AG10803 (cell line): ENCODE measurements at regions not wholly inside any gene's neighbourhood (a gene's known extent, or its start where the extent isn't known, plus 50 kb on each side); places are given as distances from the start of the nearest gene placed in this dataset.
"Not testable (repeated sequence)": the region's sequence is repeated elsewhere in the genome, so short reads cannot be mapped to it uniquely, and the experiment has no call there.

Source experiments
- DNase-seq: peaks from one replicate; pipeline ENCODE4 v3.0.0; 2010; ENCODE audit warnings: low read depth
- H3K4me3 ChIP-seq: 2 replicates; pipeline ENCODE4 v1.5.1; 2011; ENCODE audit warnings: mild to moderate bottlenecking, low read length, control low read depth
- TF ChIP-seq, protein P1 (sequence below): conservative IDR thresholded peaks from 2 replicates; pipeline ENCODE4 v1.5.1; 2011; ENCODE audit warnings: mild to moderate bottlenecking, low read length, control low read depth, inconsistent platforms

DNA sequence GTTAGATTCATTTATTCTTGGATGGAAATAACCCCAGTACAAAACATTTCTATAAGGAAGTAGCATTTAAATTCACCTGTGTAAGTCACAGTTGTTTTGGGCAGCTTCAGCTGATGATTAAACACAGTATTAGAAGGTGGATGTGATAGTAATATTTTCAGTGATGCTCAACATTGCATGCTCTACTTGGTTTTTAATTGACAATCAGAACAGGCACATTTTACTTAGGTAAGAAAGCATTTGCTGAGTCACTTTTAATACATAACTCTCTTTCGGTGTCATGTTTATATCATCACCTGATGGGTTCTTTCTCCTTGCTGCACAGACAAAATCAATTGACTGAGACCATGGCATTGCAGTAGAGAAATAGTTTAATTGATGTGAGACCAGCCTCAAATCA is 80.7 kb downstream of the CMAS start:
- TF ChIP-seq, protein P1, sequence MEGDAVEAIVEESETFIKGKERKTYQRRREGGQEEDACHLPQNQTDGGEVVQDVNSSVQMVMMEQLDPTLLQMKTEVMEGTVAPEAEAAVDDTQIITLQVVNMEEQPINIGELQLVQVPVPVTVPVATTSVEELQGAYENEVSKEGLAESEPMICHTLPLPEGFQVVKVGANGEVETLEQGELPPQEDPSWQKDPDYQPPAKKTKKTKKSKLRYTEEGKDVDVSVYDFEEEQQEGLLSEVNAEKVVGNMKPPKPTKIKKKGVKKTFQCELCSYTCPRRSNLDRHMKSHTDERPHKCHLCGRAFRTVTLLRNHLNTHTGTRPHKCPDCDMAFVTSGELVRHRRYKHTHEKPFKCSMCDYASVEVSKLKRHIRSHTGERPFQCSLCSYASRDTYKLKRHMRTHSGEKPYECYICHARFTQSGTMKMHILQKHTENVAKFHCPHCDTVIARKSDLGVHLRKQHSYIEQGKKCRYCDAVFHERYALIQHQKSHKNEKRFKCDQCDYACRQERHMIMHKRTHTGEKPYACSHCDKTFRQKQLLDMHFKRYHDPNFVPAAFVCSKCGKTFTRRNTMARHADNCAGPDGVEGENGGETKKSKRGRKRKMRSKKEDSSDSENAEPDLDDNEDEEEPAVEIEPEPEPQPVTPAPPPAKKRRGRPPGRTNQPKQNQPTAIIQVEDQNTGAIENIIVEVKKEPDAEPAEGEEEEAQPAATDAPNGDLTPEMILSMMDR = no peak
- no peak for DNase-seq
- H3K4me3 ChIP-seq = no peak overlapping the region

DNA sequence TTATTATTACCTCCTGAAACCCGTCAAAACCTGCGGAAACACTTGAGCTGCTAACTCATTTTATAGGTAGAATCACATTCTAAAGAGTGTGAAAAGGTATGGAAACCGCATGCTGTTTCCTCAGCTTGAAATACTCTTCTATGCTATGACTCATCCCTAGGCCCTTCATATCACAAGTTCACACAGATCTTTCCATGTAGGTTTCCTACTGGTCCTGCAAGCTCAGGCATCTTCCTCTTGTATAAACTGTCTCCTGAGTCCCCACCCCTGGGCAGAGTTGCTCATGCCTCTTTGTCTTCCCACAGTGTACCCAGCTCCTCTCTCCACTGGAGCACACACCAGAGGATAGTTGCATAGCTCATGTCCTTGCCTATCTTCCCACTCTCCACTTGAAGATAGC is 84.7 kb downstream of the CMAS start:
- no peak for DNase-seq
- no peak overlapping the region for H3K4me3 ChIP-seq
- TF ChIP-seq, protein P1 = no peak

DNA sequence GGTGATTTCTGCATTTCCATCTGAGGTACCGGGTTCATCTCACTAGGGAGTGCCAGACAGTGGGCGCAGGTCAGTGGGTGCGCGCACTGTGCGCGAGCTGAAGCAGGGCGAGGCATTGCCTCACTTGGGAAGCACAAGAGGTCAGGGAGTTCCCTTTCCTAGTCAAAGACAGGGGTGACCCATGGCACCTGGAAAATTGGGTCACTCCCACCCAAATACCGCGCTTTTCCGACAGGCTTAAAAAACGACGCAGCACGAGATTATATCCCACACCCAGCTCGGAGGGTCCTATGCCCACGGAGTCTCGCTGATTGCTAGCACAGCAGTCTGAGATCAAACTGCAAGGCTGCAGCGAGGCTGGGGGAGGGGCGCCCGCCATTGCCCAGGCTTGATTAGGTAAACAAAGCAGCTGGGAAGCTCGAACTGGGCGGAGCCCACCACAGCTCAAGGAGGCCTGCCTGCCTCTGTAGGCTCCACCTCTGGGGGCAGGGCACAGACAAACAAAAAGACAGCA is 90.6 kb downstream of the CMAS start:
- not testable (repeated sequence) for DNase-seq, H3K4me3 ChIP-seq
